GM21619 (cell line): ENCODE measurements at regions not wholly inside any gene's neighbourhood (a gene's known extent, or its start where the extent isn't known, plus 50 kb on each side); places are given as distances from the start of the nearest gene placed in this dataset.

Experiments
- ATAC-seq: cut with Tn5 transposase; IDR thresholded peaks from one replicate; pipeline ENCODE4 v1.9.1; 2021; ENCODE audit not compliant: unreplicated experiment

DNA sequence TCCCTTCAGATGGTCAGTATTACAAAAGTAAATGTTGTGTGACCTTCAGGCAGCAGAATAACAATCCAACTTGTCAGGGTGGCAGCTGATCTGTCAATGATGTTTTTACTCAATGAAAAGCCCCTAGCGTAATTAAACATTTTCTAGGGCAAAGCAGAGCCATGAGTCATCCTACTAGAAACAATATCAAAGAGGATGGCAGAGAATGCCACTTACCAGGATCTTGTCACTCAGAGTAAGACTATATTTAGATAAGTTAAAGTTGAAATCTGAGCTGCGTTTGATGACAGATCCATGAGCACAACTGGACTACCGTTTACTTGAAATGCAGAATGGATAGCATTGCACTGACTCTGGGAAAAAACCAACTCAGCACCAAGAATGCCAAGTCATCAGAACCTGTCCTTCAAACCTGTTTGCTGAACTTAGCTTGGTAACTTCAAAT, 612.6 kb upstream of the ACVR2A start:
- ATAC-seq = no peak

DNA sequence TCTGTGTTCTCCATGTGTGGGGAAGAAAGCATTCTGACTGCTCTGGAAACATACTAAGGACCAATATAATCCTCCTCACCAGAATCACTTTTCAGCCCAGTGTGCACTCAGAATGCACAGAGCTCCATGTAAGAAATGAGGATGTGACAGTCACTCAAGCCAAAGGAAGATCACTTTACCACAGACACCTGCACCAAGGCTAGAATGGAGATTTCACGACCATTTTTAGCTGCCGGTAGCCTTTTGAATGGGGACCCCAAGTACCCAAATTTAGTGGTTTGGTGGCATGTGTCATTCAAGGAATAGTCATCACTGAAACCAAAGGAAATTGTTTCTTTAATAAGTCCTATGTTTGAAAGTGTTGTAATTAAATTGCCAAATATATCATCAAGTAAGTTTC, 613.2 kb upstream of the ACVR2A start:
- ATAC-seq = peak; percentile 57

DNA sequence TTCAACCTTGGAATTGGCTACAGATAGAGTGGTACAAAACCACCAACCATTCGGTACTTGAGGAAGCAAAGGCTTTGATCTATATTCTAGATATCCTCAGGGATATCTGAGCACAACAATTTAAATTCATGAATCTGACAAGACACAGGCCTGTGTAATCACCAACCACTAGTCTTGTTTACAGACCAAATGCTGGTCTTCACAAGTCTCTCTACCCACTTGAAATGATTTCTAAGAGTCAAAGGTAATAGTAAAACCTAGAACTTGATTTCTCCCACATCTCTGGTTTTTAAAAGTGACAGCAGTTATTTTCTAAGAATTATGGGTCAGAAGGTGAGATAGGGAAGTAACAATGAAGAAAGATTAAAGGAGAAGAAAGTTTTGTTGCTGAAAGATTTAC, 613.7 kb upstream of the ACVR2A start:
- ATAC-seq = no peak

DNA sequence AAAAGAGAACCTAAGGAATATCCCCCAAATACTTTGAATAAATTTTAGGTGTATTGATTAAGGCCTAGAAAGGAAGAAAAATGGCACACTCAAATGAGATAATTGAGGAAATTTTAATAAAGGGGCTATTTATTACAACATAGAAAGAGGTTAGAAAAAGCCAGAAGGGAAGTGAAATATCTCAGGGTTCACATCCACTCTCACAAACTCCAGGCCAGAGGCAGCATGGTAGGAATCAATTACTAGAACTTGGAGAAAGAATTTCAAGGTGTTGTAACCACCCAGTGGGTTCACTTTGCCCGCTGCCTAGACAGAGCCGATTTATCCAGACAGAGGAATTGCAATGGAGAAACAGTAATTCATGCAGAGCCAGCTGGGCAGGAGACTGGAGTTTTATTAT, 617.5 kb upstream of the ACVR2A start:
- ATAC-seq = no peak

DNA sequence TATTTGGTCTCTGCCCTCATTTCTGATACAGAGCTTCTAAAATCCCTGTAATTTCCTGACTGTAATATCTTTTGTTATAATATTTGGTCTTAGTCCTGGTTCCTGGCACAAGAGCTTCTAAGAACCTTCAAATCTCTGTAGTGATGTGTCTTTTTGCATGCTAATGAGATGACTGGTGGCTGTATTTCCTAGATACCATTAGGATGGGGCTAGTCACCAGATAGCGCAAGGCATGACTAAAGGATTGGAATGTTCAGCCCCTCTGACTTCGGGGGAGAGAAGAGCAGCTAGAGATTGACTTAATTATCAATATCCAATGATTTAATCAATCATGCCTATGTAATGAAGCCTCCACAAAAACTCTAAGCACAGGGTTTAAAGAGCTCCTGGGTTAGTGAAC, 620.8 kb upstream of the ACVR2A start:
- no peak for ATAC-seq

DNA sequence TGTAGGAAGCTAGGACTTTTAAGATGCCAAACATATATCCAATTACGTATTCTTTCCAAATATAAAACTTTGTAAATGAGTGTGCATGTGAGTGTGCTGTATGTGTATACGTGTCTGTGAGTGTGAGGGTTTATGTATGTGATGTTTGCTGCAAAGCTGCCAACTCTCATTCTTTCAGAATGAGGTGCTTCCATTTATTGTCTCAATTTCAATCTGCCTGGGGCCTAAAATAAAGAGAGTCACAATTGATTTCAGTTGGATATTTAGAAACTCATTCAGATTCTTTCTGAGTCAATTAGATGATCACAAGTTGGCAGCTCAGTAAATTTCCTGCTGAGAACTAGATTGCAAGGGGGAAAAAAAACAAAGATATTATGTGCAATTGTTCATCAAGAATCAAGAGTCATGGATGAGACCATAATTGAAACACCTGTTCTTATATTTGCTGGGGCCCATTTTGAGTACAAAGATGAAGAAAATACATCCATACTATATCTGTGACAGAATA, 621.2 kb upstream of the ACVR2A start:
- no peak for ATAC-seq

DNA sequence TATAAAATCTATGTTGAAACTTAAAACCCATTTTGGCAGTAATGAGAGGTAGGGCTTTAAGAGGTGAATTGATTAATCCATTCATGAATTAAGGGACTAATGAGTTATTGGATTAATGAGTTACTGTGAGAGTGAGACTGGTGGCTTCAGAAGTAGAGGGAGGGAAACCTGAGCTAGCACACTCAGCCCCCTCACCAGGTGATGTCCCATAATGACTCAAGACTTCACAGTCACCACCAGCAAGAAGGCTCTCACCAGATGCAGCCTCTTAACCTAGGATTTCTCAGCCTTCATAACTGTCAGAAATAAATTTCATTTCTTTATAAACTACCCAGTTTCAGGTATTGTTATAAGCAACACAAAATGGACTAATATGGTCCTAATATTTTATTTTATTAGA, 621.7 kb upstream of the ACVR2A start:
- peak; percentile 80 for ATAC-seq

DNA sequence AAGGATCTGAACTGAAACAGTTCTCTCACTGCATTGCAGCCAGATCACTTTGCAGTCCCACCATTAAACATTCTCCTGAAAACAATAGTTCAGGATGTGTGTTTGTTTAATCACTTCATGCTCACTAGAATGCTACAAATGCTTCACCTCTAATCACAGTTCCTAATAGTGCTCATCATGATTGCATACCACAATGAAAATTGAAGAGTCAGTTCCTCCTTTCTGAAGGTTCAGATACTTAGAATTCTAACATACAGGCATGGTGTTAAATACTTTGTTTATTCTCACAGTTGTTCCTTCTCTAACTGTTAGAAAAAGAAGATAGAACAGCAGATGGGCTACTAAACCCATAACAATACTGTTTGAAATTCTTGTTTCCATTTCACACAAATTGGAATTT, 622.3 kb upstream of the ACVR2A start:
- ATAC-seq = no peak

DNA sequence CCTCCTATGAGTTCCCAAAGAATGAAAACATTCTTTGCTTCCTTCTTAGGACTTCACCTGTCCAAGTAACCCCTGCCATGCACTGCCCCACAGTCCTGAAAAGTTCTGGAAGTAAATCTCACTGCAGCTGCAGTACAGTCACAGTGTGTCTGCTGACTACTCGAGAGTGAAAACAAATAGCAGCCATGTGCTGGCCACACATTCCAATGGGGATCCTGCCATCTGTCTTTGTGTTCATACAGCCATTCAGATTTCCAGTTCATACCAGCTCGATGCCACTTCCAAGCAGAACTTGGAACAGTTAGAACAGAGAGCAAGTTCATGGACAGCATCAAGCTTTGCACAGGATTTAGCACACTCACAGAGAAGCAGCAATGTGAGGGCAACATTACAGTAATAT, 629.9 kb upstream of the ACVR2A start:
- ATAC-seq = no peak

DNA sequence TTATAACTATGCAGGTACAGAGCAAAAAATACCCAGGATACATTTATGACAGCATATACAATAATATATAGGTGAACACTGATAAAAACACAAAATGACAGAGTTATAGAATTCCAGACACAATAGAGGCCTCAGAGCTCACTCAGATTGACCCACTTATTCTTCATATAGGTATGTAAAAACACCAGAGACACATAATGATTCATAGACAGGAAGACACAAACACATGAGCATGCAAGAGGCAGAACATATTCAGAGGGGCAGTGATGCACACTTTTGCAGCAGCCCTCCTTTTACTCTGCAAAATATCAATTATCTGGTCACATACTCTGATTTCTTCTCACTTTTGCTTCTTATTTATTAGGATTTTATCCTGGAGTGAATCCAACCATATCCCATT, 633.3 kb upstream of the ACVR2A start:
- no peak for ATAC-seq

DNA sequence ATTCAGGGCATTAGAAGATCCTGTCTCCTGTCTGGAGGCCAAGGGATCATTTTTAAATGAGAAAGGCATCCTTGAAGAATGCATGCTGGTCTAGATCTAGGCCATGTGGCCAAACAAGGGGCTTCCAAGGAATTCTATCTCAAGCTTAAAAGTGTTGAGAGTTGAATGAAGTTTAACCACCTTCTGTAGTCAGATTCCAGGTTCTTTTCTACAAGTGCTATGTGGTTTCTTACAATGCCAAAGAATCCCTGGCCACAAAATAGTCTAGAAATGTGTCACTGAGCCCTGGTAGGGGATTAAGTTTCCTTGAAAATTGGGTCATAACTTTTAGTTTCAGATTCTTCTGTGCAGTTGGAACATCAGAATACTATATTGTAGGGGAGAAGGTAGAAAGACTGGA, 640.7 kb upstream of the ACVR2A start:
- no peak for ATAC-seq

DNA sequence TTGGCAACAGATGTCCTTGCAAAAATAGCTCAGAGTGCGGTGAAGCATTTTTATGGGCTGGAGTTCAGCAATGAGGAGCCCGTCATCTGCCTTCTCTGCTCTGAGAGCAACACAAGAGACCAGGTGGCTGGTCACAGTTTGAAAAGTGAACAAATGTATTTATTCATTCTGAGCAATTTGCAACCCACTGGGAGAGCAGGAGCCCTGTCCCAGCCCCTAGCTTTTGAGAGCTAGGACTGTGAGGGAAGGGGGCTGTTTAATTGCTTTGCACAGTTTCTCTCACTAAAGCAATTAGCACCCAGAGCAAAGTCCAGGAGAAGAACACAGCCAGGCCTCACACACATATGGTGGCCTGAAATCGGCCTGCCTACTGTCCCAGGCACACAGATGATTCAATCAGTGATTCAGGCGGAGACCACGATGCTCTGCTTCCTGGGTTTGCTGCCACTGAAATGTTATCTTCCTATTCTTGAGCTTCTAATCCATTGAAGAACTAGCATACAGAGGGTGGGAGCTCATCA, 646.1 kb upstream of the ACVR2A start:
- no peak for ATAC-seq

DNA sequence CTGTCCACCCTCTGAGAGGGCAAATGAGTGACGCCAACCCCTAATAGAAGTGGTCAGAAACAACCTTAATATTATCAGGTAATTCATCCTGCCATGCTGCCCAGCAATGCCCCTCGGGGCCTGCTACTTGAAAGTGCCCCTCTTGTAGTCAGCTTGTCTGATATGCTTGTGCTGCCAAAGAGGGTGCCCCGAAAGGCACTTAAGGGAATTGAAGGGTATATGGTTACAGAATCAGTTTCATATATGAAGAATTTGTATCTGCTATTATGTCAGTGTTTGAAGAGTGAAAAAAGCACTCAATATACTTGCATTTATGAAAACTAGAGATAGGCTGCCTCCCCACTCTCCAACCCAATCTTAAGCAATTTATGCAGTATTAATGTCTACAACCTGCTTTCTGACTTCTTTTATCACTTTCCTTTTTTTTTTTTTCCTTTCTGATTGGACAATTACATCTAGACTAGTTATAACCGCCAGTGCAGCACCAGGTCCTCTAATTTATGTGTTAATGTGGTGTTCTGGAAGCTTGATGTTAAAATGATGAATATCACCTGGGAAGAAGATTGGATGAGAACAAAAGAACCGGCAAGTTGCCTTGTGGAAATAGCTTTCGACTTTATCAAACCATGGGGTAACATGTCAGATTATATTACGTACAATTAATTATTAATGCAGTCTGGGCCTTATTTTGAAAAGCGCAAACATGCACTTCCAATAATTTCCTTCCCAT, 646.9 kb upstream of the ACVR2A start:
- ATAC-seq = no peak

DNA sequence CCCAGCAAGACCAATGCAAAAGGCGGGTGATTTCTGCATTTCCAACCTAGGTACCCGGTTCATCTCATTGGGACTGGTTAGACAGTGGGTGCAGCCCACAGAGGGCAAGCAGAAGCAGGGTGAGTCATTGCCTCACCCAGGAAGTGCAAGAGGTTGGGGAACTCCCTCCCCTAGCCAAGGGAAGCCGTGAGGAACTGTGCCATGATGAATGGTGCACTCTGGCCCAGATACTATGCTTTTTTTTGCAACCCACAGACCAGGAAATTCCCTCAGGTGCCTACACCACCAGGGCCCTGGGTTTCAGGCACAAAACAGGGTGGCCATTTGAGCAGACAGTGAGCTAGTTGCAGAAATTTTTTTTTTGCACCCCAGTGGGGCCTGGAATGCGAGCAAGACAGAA, 662.6 kb upstream of the ACVR2A start:
- ATAC-seq = peak; percentile 67

DNA sequence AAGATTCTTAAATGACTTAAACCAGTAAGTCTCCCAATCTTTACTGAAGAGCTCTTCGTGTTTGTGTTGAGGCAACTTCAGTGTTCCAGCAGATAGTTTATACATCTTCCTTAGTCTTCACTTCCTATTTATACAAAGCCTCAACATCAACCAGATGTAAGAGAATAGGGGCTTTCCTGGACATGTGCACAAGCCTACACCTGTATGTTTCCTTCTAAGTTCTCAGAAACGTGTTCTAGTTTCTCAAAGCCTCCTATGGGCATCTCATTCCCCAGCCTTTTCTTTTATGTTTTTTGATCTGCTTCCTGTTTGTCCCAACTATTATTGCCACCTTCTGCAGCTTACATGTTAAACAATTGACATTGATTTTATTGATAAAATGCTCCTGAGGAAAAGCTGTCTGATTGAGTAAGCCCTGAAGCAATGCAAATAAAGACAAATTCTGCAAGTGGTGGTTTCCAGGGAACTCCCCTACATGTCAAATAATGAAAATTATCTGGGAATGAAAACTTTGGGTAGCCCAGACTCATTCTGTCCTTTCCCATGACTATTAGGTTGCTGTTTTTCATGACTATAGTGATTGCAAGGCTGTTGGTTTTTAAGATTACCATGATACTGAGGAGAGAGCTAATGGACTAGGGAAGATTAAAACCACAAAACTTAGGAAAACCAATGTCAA, 663.3 kb upstream of the ACVR2A start:
- peak; percentile 62 for ATAC-seq

DNA sequence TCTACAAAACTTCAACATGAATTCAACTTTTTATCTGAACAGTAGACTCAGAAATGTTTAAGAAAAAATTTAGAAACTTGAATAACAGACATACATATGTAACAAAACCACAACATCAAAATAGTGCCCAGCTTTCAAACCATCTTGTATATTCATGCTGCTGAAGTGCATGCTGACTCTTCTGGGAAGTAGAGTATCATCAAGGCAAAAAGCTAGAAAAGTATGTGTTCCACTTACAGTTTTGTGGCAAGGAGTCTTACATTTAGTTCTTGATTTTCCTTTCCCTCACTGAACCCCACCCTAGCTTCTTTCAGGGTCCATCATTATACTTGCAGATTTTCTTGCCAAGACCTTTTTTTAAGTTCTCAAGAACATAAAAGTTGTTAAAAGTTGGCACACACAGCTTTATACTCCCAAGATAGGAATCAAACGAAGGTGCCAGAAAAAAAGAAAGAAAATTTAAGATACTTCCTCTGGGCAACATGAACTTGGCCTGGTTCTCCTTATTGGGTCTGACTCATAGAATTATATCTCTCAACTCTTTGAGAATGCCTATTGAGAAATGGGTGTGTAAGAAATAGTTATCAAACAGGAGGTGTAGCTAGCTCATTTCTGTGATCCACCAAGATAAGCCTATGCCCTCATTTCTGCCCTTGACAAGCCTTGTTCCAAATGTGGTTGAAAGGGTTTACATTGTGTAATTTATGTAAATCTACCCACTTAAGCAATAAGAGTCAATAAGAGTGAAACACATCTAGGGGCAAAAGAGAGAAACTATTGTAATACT, 667.6 kb upstream of the ACVR2A start:
- ATAC-seq = no peak

DNA sequence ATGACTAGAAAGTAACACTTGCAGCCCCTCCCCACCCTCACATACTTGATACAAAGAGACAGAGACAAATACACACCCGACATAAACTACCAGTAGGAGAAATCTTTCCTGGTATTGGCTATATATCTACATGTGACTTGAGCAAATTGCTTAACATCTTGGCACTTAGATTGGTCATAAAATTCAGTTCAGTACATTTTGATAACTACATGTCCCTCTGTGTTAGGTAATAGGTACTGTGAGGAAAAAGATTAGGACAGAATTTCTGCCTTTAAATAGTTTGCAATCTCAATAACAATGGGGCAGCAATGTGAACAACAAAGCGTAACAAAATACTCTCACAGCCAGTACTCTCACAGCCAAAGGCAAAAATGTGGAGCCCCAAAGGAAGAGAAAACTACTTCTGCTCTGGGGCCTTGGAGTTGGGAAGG, 670.0 kb upstream of the ACVR2A start:
- ATAC-seq = no peak

DNA sequence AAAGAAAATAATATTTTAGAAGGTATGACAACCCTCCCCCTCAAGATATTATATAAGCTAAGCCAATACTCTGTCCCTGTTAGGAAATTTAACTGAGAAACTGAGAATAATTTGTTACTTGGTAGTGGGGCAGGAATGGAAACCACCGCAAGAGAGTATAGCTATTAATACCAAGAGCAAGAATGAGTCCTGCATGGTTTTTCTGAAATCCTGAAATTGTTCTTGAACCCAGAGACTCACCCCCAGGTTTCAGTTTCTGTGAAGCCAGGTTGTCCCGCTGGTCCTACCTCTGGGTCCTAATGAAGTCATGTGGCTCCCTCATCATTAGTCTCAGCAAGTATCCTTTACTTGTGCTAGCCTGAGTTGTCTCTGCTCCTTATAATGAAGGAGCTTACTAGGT, 671.0 kb upstream of the ACVR2A start:
- ATAC-seq = no peak

DNA sequence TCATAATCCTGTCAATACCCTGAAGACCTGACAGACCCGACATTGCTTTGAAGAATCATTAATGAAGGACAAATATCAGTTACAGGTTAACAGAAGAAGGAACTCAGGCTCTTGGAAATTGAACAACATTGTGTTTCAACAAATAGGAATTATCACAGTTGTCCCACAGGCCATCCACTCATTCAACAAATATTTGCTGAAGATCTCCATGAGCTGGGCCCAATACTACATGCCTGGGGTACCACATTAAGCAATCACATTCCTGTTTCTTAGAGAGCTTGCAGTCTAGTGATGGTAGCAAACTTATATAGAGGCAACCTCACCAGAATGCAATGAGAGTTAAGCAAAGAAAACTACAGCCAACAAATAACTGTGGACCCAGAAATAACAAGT, 671.6 kb upstream of the ACVR2A start:
- no peak for ATAC-seq

DNA sequence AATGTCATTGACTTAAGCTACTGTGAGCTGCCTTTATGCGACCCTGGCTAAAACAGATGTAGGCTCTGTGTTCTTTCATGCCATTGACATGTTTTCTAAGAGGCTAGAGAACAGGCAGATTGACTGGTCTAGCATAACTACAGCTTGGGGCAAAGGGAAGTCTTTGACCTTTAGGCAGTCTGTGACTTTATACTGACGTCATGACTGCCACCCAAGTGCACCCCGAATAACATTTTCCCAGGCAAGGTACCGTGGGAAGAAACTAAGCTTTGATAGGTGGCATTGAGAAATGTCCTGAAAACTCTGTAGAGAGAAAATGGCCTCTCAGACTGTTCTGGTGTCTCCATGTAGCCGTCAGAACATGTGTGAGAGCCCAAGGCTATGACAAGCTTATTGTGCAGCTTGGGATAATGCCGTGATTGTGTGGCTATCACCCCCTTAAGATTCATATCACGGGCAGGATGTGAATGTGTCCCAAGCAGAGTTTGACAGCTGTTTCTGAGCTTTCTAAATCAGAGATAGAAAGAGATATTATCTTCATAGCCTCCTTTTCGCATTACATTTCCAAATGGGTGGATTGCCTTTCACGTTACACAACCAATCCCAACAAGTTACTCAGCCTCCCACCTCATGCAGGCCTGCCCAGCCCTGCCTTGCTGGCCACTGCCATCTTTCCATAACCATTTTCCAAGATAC, 672.2 kb upstream of the ACVR2A start:
- no peak for ATAC-seq

DNA sequence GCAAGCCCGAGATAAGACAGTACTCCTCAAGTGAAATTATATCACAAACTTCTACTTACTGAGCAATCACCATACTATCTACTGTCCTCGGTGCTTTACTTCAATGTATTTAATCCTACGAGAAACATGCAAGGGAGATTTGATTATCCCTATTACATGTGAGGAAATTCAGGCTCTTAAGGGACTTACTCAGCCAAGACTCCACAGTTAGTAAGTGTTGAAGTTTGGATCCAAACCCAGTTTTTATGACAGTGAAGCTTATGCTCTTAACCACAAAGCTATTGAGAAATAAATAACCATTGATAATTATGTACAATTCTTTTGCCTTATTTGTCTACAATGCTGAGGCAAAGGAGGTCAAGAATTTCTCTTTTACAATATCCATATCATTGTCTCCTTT, 672.9 kb upstream of the ACVR2A start:
- ATAC-seq = no peak
